Peyer's patch (tissue), 4 donors: ENCODE measurements at regions not wholly inside any gene's neighbourhood (a gene's known extent, or its start where the extent isn't known, plus 50 kb on each side); places are given as distances from the start of the nearest gene placed in this dataset.

Experiments
- CTCF ChIP-seq, 6 experiments: fragments of 450-650 bp in 4 of 6; fragments of 200-600 bp in 2 of 6; sonication (generic) in 1 of 6; IDR thresholded peaks; one replicate each; pipeline ENCODE4 v1.5.1; 2017 to 2019; ENCODE audit warnings: antibody characterized with exemption in 6 of 6, mild to moderate bottlenecking in 3 of 6, moderate library complexity in 1 of 6
- POLR2A ChIP-seq, 2 donors: fragments of 450-650 bp; IDR thresholded peaks; one replicate each; pipeline ENCODE4 v1.5.1; 2017; ENCODE audit warnings: antibody characterized with exemption in 2 of 2, mild to moderate bottlenecking in 2 of 2, moderate library complexity in 2 of 2

GRCh38 chr12:27899151-27899661 is 73.3 kb downstream of the PTHLH start:
- TF ChIP-seq CTCF (IDR thresholded peaks at IDR 0.05) (no peak), POLR2A (IDR thresholded peaks at IDR 0.05) (no peak)
